ENCODE measurements at regions not wholly inside any gene's neighbourhood (a gene's known extent, or its start where the extent isn't known, plus 50 kb on each side); places are given as distances from the start of the nearest gene placed in this dataset.

DNA sequence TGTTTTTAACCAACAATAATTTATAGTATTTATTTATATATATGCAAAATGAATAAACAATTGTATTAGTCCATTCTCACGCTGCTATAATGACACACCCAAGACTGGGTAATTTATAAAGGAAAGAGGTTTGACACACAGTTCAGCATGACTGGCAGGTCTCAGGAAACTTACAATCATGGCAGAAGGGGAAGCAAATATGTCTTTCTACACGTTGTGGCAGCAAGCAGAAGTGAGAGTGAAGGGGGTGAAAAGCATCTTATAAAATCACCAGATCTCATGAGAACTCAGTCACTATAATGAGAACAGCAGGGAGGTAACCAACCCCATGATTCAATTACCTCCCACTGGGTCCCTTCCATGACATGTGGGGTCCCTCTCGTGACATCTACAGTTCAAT is 162.8 kb upstream of the SLITRK3 start:
- TF ChIP-seq, protein P1, sequence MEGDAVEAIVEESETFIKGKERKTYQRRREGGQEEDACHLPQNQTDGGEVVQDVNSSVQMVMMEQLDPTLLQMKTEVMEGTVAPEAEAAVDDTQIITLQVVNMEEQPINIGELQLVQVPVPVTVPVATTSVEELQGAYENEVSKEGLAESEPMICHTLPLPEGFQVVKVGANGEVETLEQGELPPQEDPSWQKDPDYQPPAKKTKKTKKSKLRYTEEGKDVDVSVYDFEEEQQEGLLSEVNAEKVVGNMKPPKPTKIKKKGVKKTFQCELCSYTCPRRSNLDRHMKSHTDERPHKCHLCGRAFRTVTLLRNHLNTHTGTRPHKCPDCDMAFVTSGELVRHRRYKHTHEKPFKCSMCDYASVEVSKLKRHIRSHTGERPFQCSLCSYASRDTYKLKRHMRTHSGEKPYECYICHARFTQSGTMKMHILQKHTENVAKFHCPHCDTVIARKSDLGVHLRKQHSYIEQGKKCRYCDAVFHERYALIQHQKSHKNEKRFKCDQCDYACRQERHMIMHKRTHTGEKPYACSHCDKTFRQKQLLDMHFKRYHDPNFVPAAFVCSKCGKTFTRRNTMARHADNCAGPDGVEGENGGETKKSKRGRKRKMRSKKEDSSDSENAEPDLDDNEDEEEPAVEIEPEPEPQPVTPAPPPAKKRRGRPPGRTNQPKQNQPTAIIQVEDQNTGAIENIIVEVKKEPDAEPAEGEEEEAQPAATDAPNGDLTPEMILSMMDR (IDR thresholded peaks at IDR 0.05), result no peak
- Mint-ChIP-seq H3K4me1 (ENCODE audit: low read depth) (no peaks in the 10 kb centered on the region), H3K27ac (no peak overlapping the region), H3K9me3 (peaks cover 16% of the 10 kb centered on the region), H3K27me3 (no peaks in the 10 kb centered on the region), H3K36me3 (ENCODE audit: low read depth) (no peaks in the 10 kb centered on the region), H3K4me3 (no peak overlapping the region)
- CTCF ChIA-PET, result no interaction called here
- no peak overlapping the region for H3K4me3 ChIP-seq (ENCODE audit: low read length)
- POLR2A ChIA-PET, result no interaction called here
- no peaks in the 10 kb centered on the region for H3K27me3 ChIP-seq (ENCODE audit: control insufficient read depth in 1 of 2, insufficient read depth in 2 of 2, low read length in 2 of 2)
- no peaks in the 10 kb centered on the region for H3K36me3 ChIP-seq (ENCODE audit: insufficient read depth, low read length)
- H3K27ac ChIP-seq (ENCODE audit: low read depth in 1 of 2, low read length in 2 of 2), result no peak overlapping the region
- H3K9me3 ChIP-seq (ENCODE audit: control insufficient read depth in 1 of 2, insufficient read depth in 1 of 2, low read length in 2 of 2), result peaks cover 0 to 6% of the 10 kb centered on the region in 2 experiments
- ATAC-seq (ENCODE audit: poor library complexity) (no peak), DNase-seq (no peak)
- H3K4me1 ChIP-seq (ENCODE audit: insufficient read depth, low read length), result no peaks in the 10 kb centered on the region
- intact Hi-C loops (cut with DNase I, micrococcal nuclease), result no loop called here

DNA sequence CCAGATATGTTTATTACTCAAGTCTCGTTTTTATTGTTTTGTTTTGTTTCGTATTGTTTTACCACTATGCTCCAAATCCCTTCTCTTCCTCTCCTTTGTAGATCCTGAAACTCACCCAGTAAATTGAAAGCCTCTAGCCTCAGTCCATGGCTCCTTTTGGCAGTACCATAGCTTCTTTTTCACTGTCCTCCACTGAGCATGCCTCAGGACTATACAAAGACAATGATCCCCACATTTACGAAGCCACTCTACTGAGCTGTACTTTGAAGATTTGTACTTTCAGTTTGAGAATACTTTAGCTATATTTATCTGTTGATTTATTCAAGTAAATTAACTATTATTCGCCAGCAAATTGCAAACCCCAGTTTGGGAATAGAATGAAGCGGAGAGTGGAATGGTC is 159.1 kb upstream of the SLITRK3 start:
- no peak overlapping the region for H3K4me3 ChIP-seq (ENCODE audit: low read length)
- TF ChIP-seq, protein P1 (IDR thresholded peaks at IDR 0.05), result no peak
- no peaks in the 10 kb centered on the region for H3K36me3 ChIP-seq (ENCODE audit: insufficient read depth, low read length)
- Mint-ChIP-seq H3K4me1 (ENCODE audit: low read depth) (no peaks in the 10 kb centered on the region), H3K27me3 (no peaks in the 10 kb centered on the region), H3K27ac (no peak overlapping the region), H3K9me3 (peaks cover 18% of the 10 kb centered on the region), H3K4me3 (no peak overlapping the region), H3K36me3 (ENCODE audit: low read depth) (no peaks in the 10 kb centered on the region)
- intact Hi-C loops (cut with DNase I, micrococcal nuclease), result no loop called here
- ChIA-PET POLR2A (no interaction called here), CTCF (no interaction called here)
- DNase-seq (no peak), ATAC-seq (ENCODE audit: poor library complexity) (no peak)
- H3K4me1 ChIP-seq (ENCODE audit: insufficient read depth, low read length), result no peaks in the 10 kb centered on the region
- peaks cover 0 to 13% of the 10 kb centered on the region in 2 experiments for H3K9me3 ChIP-seq (ENCODE audit: control insufficient read depth in 1 of 2, insufficient read depth in 1 of 2, low read length in 2 of 2)
- H3K27me3 ChIP-seq (ENCODE audit: control insufficient read depth in 1 of 2, insufficient read depth in 2 of 2, low read length in 2 of 2), result no peaks in the 10 kb centered on the region
- H3K27ac ChIP-seq (ENCODE audit: low read depth in 1 of 2, low read length in 2 of 2), result no peak overlapping the region

DNA sequence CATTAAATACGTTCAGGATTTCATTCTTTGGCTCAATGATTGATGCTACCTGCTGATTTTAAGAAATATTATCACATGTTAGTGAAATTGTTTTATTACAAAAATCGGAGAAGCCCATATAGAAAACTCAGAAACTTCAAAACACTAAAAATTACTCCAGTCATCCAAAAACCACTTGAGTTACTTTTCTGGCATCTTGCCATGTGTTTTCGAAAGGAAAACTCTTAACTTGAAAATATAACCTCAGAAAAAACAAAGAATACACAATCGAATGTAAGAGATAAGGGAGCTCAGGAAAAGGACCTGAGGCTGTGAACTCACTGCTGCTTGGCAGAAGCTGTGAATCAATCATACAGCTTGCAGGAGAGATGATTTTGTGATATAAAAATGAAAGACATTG is 151.3 kb upstream of the SLITRK3 start:
- no peaks in the 10 kb centered on the region for H3K4me1 ChIP-seq (ENCODE audit: insufficient read depth, low read length)
- CTCF ChIA-PET, result no interaction called here
- H3K9me3 ChIP-seq (ENCODE audit: control insufficient read depth in 1 of 2, insufficient read depth in 1 of 2, low read length in 2 of 2), result peaks cover 0 to 12% of the 10 kb centered on the region in 2 experiments
- Mint-ChIP-seq H3K27me3 (no peaks in the 10 kb centered on the region), H3K27ac (no peak overlapping the region), H3K4me1 (ENCODE audit: low read depth) (no peaks in the 10 kb centered on the region), H3K4me3 (no peak overlapping the region), H3K36me3 (ENCODE audit: low read depth) (no peaks in the 10 kb centered on the region), H3K9me3 (peaks cover 18% of the 10 kb centered on the region)
- TF ChIP-seq, protein P1 (IDR thresholded peaks at IDR 0.05), result no peak
- POLR2A ChIA-PET, result no interaction called here
- no peaks in the 10 kb centered on the region for H3K27me3 ChIP-seq (ENCODE audit: control insufficient read depth in 1 of 2, insufficient read depth in 2 of 2, low read length in 2 of 2)
- no peak for ATAC-seq (ENCODE audit: poor library complexity)
- H3K36me3 ChIP-seq (ENCODE audit: insufficient read depth, low read length), result no peaks in the 10 kb centered on the region
- no peak overlapping the region for H3K4me3 ChIP-seq (ENCODE audit: low read length)
- intact Hi-C loops (cut with DNase I, micrococcal nuclease), result no loop called here
- no peak overlapping the region for H3K27ac ChIP-seq (ENCODE audit: low read depth in 1 of 2, low read length in 2 of 2)
- DNase-seq, result no peak

Measured in CD4-positive, alpha-beta T cell (primary cell).